ENCODE measurements at regions not wholly inside any gene's neighbourhood (a gene's known extent, or its start where the extent isn't known, plus 50 kb on each side); places are given as distances from the start of the nearest gene placed in this dataset.

GRCh38 chr6:19322691-19323485 is 514.3 kb upstream of the ID4 start:
- TF ChIP-seq POLR2AphosphoS5 (IDR thresholded peaks at IDR 0.05; ENCODE audit: low read depth, low read length) (no peak), POLR2A (IDR thresholded peaks at IDR 0.05; ENCODE audit: low read depth, low read length) (no peak)
